Trophoblast cell (in vitro differentiated cells and primary cell): ENCODE measurements at regions not wholly inside any gene's neighbourhood (a gene's known extent, or its start where the extent isn't known, plus 50 kb on each side); places are given as distances from the start of the nearest gene placed in this dataset.

Experiments
- DNase-seq, 2 donors: peaks; one replicate each; pipeline ENCODE4 v3.0.0-alpha.2; 2016
- H2AFZ ChIP-seq: 2 replicates; pipeline ENCODE4 v1.6.1; 2013; ENCODE audit warnings: low read length, moderate library complexity, mild to moderate bottlenecking; ENCODE audit not compliant: insufficient read depth, poor library complexity
- H2AK5ac ChIP-seq: 2 replicates; pipeline ENCODE4 v1.6.1; 2013; ENCODE audit warnings: mild to moderate bottlenecking, low read length
- H2BK120ac ChIP-seq: 2 replicates; pipeline ENCODE4 v1.6.1; 2013; ENCODE audit warnings: low read length, mild to moderate bottlenecking, moderate library complexity; ENCODE audit not compliant: insufficient read depth, poor library complexity
- H2BK12ac ChIP-seq: 2 replicates; pipeline ENCODE4 v1.6.1; 2013; ENCODE audit warnings: mild to moderate bottlenecking, low read length, moderate library complexity
- H2BK5ac ChIP-seq: 2 replicates; pipeline ENCODE4 v1.6.1; 2013; ENCODE audit warnings: low read length, low read depth, moderate library complexity, mild to moderate bottlenecking; ENCODE audit not compliant: poor library complexity
- H3K14ac ChIP-seq: 2 replicates; pipeline ENCODE4 v1.6.1; 2013; ENCODE audit warnings: mild to moderate bottlenecking, low read length
- H3K18ac ChIP-seq: 2 replicates; pipeline ENCODE4 v1.6.1; 2013; ENCODE audit warnings: mild to moderate bottlenecking, low read length
- H3K23ac ChIP-seq: 2 replicates; pipeline ENCODE4 v1.6.1; 2013; ENCODE audit warnings: low read length
- H3K27ac ChIP-seq: 2 replicates; pipeline ENCODE4 v1.5.1; 2013; ENCODE audit warnings: low read depth, mild to moderate bottlenecking, inconsistent platforms, low read length, moderate library complexity
- H3K27me3 ChIP-seq: 2 replicates; pipeline ENCODE4 v1.6.1; 2013; ENCODE audit warnings: inconsistent platforms, mild to moderate bottlenecking, low read length, moderate library complexity; ENCODE audit not compliant: insufficient read depth
- H3K36me3 ChIP-seq, 2 experiments: 1 replicate in 1 of 2; 2 replicates in 1 of 2; pipeline ENCODE4 v1.6.1; 2013; ENCODE audit warnings: low read length in 2 of 2, mild to moderate bottlenecking in 2 of 2, moderate library complexity in 1 of 2; ENCODE audit not compliant: insufficient read depth in 2 of 2, control insufficient read depth in 1 of 2
- H3K4ac ChIP-seq: 2 replicates; pipeline ENCODE4 v1.6.1; 2013; ENCODE audit warnings: low read depth, mild to moderate bottlenecking, low read length, moderate library complexity
- H3K4me1 ChIP-seq, 2 experiments: 1 replicate in 1 of 2; 2 replicates in 1 of 2; pipeline ENCODE4 v1.6.1; 2013; ENCODE audit warnings: low read length in 2 of 2, mild to moderate bottlenecking in 2 of 2, moderate library complexity in 1 of 2; ENCODE audit not compliant: insufficient read depth in 2 of 2, control insufficient read depth in 1 of 2
- H3K4me2 ChIP-seq: 2 replicates; pipeline ENCODE4 v1.6.1; 2013; ENCODE audit warnings: inconsistent platforms, mild to moderate bottlenecking, low read length, moderate library complexity
- H3K4me3 ChIP-seq: 2 replicates; pipeline ENCODE4 v1.5.1; 2013; ENCODE audit warnings: mild to moderate bottlenecking, low read depth, low read length, inconsistent platforms
- H3K79me1 ChIP-seq: one replicate; pipeline ENCODE4 v1.6.1; 2013; ENCODE audit warnings: low read length
- H3K79me2 ChIP-seq: 2 replicates; pipeline ENCODE4 v1.6.1; 2013; ENCODE audit warnings: low read length, mild to moderate bottlenecking; ENCODE audit not compliant: control insufficient read depth, insufficient read depth, poor library complexity
- H3K9ac ChIP-seq: 2 replicates; pipeline ENCODE4 v1.6.1; 2013; ENCODE audit warnings: mild to moderate bottlenecking, low read length
- H3K9me3 ChIP-seq: 2 replicates; pipeline ENCODE4 v1.6.1; 2013; ENCODE audit warnings: low read depth, mild to moderate bottlenecking, control low read depth, inconsistent platforms, low read length; ENCODE audit not compliant: insufficient read depth
- H4K12ac ChIP-seq: 2 replicates; pipeline ENCODE4 v1.6.1; 2013; ENCODE audit warnings: low read depth, mild to moderate bottlenecking, low read length, moderate library complexity
- H4K8ac ChIP-seq: 2 replicates; pipeline ENCODE4 v1.6.1; 2013; ENCODE audit warnings: low read depth, mild to moderate bottlenecking, low read length, moderate library complexity
- H4K91ac ChIP-seq: one replicate; pipeline ENCODE4 v1.6.1; 2013; ENCODE audit warnings: low read depth, mild to moderate bottlenecking, low read length, moderate library complexity
- WGBS: extraction: QIAGEN DNeasy Blood & Tissue Kit; methylation state at CpG from one replicate; pipeline ENCODE4 v1.1.7; 2013; ENCODE audit warnings: missing lambda C conversion rate; ENCODE audit not compliant: insufficient read length, insufficient coverage; ENCODE audit errors: extremely low coverage; 5-methylcytosine and 5-hydroxymethylcytosine counted together

DNA sequence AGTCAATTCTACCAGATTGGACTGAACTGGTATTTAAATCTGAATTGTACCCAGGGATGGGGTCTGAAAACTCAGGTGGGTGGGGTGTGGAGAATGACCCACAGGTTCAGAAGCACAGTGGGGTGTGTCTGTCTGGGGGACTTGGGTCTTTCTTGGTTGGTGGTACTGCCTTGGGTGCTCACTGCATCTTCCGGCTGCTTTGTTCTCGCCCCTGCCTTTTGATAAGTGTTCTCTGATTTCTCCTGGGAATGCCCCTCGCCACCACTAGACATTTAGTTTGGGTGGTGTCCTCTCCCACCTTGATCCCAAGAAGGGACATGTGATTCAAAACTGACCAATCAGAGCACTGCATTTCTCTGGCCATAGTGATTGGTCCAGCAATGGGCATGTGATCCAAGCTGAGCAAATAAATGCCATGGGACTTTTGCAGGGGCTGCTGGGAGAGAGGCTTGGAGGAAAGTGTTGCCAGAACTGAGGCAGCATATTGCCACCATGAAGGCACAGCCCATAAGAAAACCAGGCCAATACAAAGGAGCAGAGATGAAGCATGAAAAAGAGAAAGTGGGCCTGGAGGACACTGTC lies 270.5 kb downstream of the NPHP4 start:
- Histone ChIP-seq H2BK120ac (no peak overlapping the region), H3K9me3 (peaks cover 1% of the 10 kb centered on the region), H3K79me2 (no peaks in the 10 kb centered on the region), H2BK12ac (no peak overlapping the region), H4K8ac (no peak overlapping the region), H3K23ac (no peak overlapping the region), H2BK5ac (no peak overlapping the region), H2AFZ (no peak overlapping the region), H3K36me3 (no peaks in the 10 kb centered on the region), H3K4ac (no peak overlapping the region), H3K4me3 (no peak overlapping the region), H3K27me3 (no peaks in the 10 kb centered on the region), H3K27ac (no peak overlapping the region), H3K14ac (no peak overlapping the region), H3K79me1 (peaks cover 8% of the 10 kb centered on the region), H3K9ac (no peak overlapping the region), H3K18ac (no peak overlapping the region), H4K91ac (no peak overlapping the region), H2AK5ac (no peak overlapping the region), H4K12ac (no peak overlapping the region), H3K4me1 (peaks cover 12% of the 10 kb centered on the region in 2 experiments), H3K4me2 (no peak overlapping the region)
- no CpG with 5 or more reads among the region's 3 CpGs for WGBS
- no peak for DNase-seq

DNA sequence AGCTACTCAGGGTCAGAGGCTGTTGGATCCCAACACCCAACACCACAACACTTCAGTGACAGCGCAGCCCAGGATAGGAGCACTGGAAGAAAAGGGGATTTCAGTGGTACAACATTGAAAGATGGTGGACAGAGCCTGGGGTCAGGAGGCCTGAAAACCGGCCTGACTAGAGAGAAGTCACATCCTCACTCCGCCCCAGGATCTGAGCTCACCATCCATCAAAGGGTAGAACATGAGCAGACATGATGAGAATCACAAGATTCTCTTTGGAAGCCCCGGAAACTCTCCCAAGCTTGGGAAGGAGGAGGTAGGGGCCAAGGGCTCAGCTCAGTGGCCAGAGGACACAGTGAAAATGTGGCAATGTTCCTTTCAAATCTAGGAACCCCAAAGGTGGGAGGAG lies 271.3 kb downstream of the NPHP4 start:
- DNase-seq = no peak
- no peak overlapping the region for H3K4me2 ChIP-seq
- H2AFZ ChIP-seq = no peak overlapping the region
- no peak overlapping the region for H3K4me3 ChIP-seq
- H3K18ac ChIP-seq = no peak overlapping the region
- H2BK120ac ChIP-seq = no peak overlapping the region
- H2BK12ac ChIP-seq = no peak overlapping the region
- peaks cover 12 to 16% of the 10 kb centered on the region in 2 experiments for H3K4me1 ChIP-seq
- no peak overlapping the region for H3K4ac ChIP-seq
- WGBS = no CpG with 5 or more reads among the region's 4 CpGs
- H3K9me3 ChIP-seq = peaks cover 1% of the 10 kb centered on the region
- no peak overlapping the region for H4K91ac ChIP-seq
- no peak overlapping the region for H3K14ac ChIP-seq
- H2AK5ac ChIP-seq = no peak overlapping the region
- no peaks in the 10 kb centered on the region for H3K36me3 ChIP-seq
- H4K8ac ChIP-seq = no peak overlapping the region
- no peaks in the 10 kb centered on the region for H3K27me3 ChIP-seq
- H3K79me1 ChIP-seq = peaks cover 8% of the 10 kb centered on the region
- H3K27ac ChIP-seq = no peak overlapping the region
- H3K9ac ChIP-seq = no peak overlapping the region
- H3K23ac ChIP-seq = no peak overlapping the region
- no peak overlapping the region for H2BK5ac ChIP-seq
- no peaks in the 10 kb centered on the region for H3K79me2 ChIP-seq
- H4K12ac ChIP-seq = no peak overlapping the region

DNA sequence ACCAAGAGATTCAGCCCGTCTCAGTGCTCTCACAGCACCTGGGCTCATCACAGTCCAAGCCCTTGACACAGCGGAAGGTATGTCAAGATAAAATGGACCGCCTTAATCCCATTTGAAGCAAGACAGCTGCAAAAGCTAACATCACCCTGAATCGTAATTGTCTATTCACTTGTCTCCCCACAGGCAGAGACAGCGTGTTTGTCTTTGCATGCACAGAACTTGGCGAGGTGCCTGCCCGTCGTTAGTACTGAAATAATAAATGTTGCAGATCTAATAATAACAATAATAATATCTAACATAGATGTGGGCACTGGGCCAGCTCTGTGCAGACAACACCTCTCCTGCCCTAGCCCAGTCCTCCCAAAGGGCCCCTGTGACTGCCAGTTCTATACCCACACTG lies 271.7 kb downstream of the NPHP4 start:
- Histone ChIP-seq H4K91ac (no peak overlapping the region), H3K9ac (no peak overlapping the region), H2BK120ac (no peak overlapping the region), H3K4me1 (peaks cover 12 to 16% of the 10 kb centered on the region in 2 experiments), H3K9me3 (peaks cover 3% of the 10 kb centered on the region), H4K8ac (no peak overlapping the region), H4K12ac (no peak overlapping the region), H3K27me3 (no peaks in the 10 kb centered on the region), H3K18ac (no peak overlapping the region), H2AK5ac (no peak overlapping the region), H2BK5ac (no peak overlapping the region), H3K79me2 (no peaks in the 10 kb centered on the region), H2AFZ (no peak overlapping the region), H3K4me2 (no peak overlapping the region), H3K79me1 (peaks cover 8% of the 10 kb centered on the region), H2BK12ac (no peak overlapping the region), H3K4me3 (no peak overlapping the region), H3K4ac (no peak overlapping the region), H3K23ac (no peak overlapping the region), H3K27ac (no peak overlapping the region), H3K36me3 (no peaks in the 10 kb centered on the region), H3K14ac (no peak overlapping the region)
- no peak for DNase-seq
- no CpG with 5 or more reads among the region's 8 CpGs for WGBS

DNA sequence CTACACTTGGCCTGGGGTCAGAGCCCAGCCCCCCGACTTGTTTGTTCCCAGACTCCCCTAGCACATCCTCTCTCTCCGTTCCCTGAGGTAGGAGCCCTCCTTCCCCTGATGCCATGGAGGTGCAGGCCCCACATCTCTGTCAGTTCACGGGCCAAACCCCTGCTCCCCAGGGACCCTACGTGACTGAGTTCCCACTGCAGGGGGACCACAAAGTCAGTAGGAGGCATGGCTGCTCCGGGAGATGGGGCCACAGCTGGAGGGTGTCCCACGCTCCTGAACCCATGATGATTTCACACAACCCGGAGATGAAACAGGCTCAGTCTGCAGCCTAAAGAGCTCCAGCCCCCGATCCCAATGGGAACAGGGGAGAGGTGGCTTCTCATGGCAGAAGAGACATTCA lies 272.2 kb downstream of the NPHP4 start:
- Histone ChIP-seq H2BK120ac (no peak overlapping the region), H3K14ac (no peak overlapping the region), H3K9ac (no peak overlapping the region), H3K23ac (no peak overlapping the region), H4K8ac (no peak overlapping the region), H2AFZ (no peak overlapping the region), H2BK5ac (no peak overlapping the region), H3K79me1 (peaks cover 8% of the 10 kb centered on the region), H3K79me2 (no peaks in the 10 kb centered on the region), H3K4me3 (no peak overlapping the region), H3K4me2 (no peak overlapping the region), H3K36me3 (no peaks in the 10 kb centered on the region), H2AK5ac (no peak overlapping the region), H2BK12ac (no peak overlapping the region), H3K9me3 (peaks cover 3% of the 10 kb centered on the region), H3K18ac (no peak overlapping the region), H3K4me1 (peaks cover 12 to 16% of the 10 kb centered on the region in 2 experiments), H3K27me3 (no peaks in the 10 kb centered on the region), H4K91ac (no peak overlapping the region), H3K4ac (no peak overlapping the region), H4K12ac (no peak overlapping the region), H3K27ac (no peak overlapping the region)
- no peak for DNase-seq
- WGBS = no CpG with 5 or more reads among the region's 8 CpGs
